Coronary artery (tissue), 2 donors: ENCODE measurements at regions not wholly inside any gene's neighbourhood (a gene's known extent, or its start where the extent isn't known, plus 50 kb on each side); places are given as distances from the start of the nearest gene placed in this dataset.

Experiments used
- DNase-seq: peaks from one replicate; pipeline ENCODE4 v3.0.0-alpha.2; 2017; ENCODE audit warnings: low spot score
- H3K27ac ChIP-seq, 2 donors: fragments of 200-600 bp; sonication (generic); one replicate each; pipeline ENCODE4 v1.5.1; 2016 to 2019
- H3K4me3 ChIP-seq: fragments of 200-600 bp; sonication (generic); 2 replicates; pipeline ENCODE4 v1.5.1; 2016; ENCODE audit warnings: mild to moderate bottlenecking, moderate library complexity
- TF ChIP-seq, protein P1 (sequence below): fragments of 200-600 bp; sonication (generic); IDR thresholded peaks from one replicate; pipeline ENCODE4 v1.5.1; 2019; ENCODE audit warnings: antibody characterized with exemption

DNA sequence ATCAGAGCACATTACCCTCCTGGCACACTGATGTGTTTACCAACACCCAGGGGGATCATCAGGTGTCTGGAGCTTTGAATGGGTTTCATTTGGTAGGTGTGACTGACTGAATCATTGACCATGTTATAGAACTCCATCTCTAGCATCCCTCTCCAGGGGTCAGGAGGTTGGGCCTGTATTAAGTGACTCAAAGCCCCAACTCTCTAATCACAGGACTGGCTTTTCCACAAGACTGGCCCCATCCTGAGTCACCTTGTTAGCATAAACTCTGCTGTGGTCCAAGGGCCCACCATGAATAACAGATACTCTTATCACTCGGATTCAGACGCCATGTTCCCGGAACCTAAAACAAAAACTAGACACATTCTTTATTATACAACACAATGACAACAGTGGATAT is 125.9 kb upstream of the NDUFV2 start:
- no peak for DNase-seq
- H3K27ac ChIP-seq: no peak overlapping the region
- H3K4me3 ChIP-seq: no peak overlapping the region
- TF ChIP-seq, protein P1, sequence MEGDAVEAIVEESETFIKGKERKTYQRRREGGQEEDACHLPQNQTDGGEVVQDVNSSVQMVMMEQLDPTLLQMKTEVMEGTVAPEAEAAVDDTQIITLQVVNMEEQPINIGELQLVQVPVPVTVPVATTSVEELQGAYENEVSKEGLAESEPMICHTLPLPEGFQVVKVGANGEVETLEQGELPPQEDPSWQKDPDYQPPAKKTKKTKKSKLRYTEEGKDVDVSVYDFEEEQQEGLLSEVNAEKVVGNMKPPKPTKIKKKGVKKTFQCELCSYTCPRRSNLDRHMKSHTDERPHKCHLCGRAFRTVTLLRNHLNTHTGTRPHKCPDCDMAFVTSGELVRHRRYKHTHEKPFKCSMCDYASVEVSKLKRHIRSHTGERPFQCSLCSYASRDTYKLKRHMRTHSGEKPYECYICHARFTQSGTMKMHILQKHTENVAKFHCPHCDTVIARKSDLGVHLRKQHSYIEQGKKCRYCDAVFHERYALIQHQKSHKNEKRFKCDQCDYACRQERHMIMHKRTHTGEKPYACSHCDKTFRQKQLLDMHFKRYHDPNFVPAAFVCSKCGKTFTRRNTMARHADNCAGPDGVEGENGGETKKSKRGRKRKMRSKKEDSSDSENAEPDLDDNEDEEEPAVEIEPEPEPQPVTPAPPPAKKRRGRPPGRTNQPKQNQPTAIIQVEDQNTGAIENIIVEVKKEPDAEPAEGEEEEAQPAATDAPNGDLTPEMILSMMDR: no peak

DNA sequence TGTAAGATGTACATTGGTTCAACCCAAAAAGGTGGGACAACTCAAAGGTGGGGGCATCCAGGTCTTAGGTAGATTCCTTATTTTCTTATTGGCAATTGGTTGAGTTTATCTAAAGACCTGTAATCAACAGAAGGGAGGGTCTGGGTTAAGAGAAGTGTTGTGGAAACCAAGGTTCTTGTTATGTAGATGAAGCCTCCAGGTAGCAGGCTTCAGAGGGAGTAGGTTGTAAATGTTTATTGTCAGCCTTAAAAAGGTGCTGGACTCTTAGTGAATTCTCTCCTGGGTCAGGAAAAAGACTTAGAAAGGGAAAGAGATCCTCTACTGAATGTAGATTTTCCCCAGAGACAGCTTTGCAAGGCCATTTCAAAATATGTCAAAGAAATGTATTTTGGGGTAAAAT is 125.3 kb upstream of the NDUFV2 start:
- no peak for DNase-seq
- Histone ChIP-seq H3K27ac (no peak overlapping the region), H3K4me3 (no peak overlapping the region)
- TF ChIP-seq, protein P1: no peak

DNA sequence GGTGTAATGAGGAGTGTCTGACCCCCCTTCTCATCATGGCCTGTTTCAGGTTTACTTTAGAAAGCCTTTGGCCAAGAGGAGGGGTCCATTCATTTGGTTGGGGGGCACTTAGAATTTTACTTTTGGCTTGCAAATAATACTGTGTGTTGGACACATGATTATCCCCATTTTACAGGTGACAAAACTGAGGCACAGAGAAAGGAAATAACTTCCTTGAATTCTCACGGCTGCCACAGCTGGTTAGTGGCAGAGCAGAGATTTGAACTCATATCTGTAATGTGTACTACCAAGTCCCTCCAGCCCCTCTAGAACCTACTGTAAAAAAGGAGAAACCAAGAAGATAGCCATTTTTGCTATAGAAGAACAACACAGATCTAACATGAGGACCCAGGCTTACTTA is 124.8 kb upstream of the NDUFV2 start:
- TF ChIP-seq, protein P1: no peak
- Histone ChIP-seq H3K4me3 (no peak overlapping the region), H3K27ac (no peak overlapping the region)
- DNase-seq: no peak

DNA sequence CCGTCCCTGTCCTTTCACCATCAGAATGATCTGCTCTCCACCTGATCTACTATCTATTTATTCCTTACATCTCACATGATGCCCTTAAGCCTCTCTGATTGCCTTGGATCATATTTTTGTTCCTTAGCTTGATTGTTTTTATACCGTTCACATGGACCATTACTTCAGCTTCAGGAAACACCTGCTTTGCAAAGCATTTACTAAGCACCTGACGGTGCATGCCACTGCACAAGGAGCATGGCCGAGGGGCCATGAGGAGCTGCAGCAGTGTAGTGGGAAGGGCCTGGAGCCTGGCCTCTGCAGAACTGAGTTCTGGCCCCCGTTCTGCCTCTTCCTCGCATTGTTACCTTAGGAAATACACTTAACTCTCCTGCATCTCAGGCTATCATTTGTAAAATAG is 124.1 kb upstream of the NDUFV2 start:
- H3K27ac ChIP-seq: no peak overlapping the region
- H3K4me3 ChIP-seq: no peak overlapping the region
- TF ChIP-seq, protein P1: no peak
- DNase-seq: no peak

DNA sequence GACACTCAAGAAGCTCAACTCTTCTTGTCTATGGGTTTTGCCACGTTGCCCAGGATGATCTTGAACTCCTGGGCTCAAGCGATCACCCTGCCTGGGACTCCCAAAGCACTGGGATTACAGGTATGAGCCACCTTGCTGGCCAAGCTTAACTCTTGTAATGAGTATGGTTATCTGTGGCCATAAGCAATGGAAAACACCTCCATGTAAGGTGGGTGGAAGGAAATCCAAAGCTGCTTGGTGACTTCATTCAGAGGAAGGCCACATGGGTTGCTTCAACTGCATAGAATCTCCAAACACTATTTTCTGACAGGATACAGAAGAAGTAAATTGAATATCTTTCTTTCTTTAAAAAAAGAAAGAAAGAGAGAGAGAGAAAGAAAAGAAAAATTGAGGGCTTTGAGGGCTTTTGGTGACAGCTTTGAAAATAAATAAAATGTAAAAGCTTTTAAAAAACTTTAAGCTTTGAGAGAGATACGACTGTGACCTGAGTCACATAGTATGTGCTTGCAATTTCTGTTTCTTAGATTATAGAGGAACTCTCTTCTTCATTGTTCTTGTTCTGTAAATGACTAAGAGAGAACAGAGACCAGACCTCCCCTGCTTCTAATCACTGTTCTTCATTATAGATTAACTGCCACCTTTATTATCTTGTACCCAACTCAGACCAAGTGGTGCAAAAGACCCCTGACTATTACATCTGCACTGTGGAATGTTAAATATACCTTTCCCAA is 123.1 kb upstream of the NDUFV2 start:
- Histone ChIP-seq H3K4me3 (no peak overlapping the region), H3K27ac (no peak overlapping the region)
- TF ChIP-seq, protein P1: no peak
- DNase-seq: no peak

DNA sequence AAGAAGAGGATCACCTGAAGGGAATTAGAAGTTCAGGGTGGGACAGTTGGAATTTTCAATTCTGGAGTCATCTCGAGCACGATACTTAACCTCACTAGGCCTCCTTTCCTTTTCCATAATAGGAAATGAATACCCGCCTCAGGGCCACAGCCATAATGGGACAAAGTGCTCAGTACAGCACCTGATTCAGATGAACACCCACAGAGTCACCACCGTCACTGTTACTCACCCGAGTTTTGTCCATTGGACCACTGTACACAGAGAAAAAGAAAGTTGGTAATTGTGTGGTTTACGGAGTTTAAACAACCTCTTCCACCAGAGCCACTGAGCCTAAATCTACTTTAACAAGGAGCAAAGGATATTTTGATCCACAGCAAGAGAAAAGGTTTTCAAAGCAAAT is 122.0 kb upstream of the NDUFV2 start:
- no peak overlapping the region for H3K4me3 ChIP-seq
- no peak overlapping the region for H3K27ac ChIP-seq
- TF ChIP-seq, protein P1: no peak
- no peak for DNase-seq

DNA sequence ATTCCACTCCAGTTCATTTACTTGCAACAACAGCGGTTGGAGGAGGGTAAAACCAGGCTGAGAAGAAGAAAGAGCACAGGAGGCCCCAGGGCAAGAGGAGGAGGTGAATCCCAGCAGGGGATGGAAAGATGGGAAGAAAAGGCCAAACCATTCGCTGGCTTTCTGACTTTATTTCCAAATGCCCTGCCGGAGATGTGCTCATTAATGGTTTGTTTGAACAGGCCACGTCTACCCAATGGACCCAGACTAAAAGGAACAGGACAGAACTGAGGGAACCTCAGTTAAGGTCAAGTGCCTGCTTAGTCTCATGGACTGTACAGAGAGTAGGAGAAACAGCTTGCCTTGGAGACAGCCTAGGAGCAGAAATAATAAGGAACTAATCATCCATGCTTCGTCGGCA is 121.6 kb upstream of the NDUFV2 start:
- no peak overlapping the region for H3K27ac ChIP-seq
- TF ChIP-seq, protein P1: no peak
- DNase-seq: no peak
- H3K4me3 ChIP-seq: no peak overlapping the region
